ENCODE measurements at regions not wholly inside any gene's neighbourhood (a gene's known extent, or its start where the extent isn't known, plus 50 kb on each side); places are given as distances from the start of the nearest gene placed in this dataset.

- TF ChIP-seq CTCF (optimal IDR thresholded peaks at IDR 0.05 in 1 of 3, IDR thresholded peaks at IDR 0.05 in 1 of 3, conservative IDR thresholded peaks at IDR 0.05 in 1 of 3; ENCODE audit: extremely low read depth in 1 of 3, insufficient read depth in 2 of 3, low read length in 3 of 3), result no peak
- no peak for TF ChIP-seq EZH2 (IDR thresholded peaks at IDR 0.05; ENCODE audit: low read length)
Observed at GRCh38 chr17:79544142-79544914, 66.5 kb downstream of the RBFOX3 start.

Measured in keratinocyte (primary cell).